ENCODE measurements at regions not wholly inside any gene's neighbourhood (a gene's known extent, or its start where the extent isn't known, plus 50 kb on each side); places are given as distances from the start of the nearest gene placed in this dataset.

- no peak for TF ChIP-seq CTCF (IDR thresholded peaks at IDR 0.05; ENCODE audit: borderline replicate concordance, insufficient read depth, low read depth, low read length)
- no peak overlapping the region for H3K4me3 ChIP-seq (ENCODE audit: low read depth, low read length)
Measured at GRCh38 chr14:34120185-34120977, 169.5 kb upstream of the EGLN3 start.

- TF ChIP-seq CTCF (IDR thresholded peaks at IDR 0.05; ENCODE audit: borderline replicate concordance, insufficient read depth, low read depth, low read length): no peak
- H3K4me3 ChIP-seq (ENCODE audit: low read depth, low read length): no peak overlapping the region
Measured at GRCh38 chr14:34119107-34119858, 168.4 kb upstream of the EGLN3 start.

DNA sequence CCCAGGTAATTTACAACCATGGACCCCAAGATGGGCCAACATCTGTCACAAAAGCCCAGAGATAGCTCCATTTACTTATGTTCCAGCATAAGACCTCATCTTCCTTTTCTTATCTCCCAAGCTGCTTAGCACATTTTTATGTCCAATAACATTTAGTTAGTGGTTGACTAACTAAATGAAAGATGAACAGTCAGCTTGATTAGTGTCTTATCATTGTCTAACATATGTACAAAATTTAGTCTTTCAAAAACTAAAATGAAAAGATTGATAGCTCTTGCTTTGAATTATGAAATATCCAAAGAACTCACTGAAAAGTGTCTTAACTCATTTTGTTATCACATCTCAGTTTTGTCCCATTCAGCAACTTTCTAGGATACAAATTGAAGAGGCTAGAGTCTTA is 163.1 kb upstream of the EGLN3 start:
- H3K4me3 ChIP-seq (ENCODE audit: low read depth, low read length): no peak overlapping the region
- no peak for TF ChIP-seq CTCF (IDR thresholded peaks at IDR 0.05; ENCODE audit: borderline replicate concordance, insufficient read depth, low read depth, low read length)

DNA sequence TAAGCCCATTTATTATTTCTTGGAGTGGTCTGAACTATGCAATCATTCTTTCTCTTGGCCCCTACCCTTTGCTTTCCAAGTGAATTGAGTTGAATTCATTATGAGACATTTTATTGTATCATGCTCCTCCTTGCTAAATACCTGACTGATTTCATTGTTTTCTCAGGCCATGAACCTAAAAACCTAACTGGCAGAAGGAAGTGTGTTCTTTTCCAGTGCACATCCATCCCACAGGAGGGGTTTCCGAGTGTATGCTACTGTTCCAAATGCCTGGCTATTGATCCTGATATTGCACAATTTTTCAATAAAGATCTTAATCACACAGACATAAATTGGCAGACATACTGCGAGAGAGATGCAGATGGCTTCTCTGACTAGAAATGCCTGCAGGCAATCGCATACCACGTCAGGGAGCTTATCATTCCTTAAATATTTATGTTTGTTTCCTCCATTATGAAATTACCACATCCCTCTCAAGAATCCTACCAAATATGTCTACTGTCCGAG is 162.2 kb upstream of the EGLN3 start:
- no peak overlapping the region for H3K4me3 ChIP-seq (ENCODE audit: low read depth, low read length)
- TF ChIP-seq CTCF (IDR thresholded peaks at IDR 0.05; ENCODE audit: borderline replicate concordance, insufficient read depth, low read depth, low read length): no peak

DNA sequence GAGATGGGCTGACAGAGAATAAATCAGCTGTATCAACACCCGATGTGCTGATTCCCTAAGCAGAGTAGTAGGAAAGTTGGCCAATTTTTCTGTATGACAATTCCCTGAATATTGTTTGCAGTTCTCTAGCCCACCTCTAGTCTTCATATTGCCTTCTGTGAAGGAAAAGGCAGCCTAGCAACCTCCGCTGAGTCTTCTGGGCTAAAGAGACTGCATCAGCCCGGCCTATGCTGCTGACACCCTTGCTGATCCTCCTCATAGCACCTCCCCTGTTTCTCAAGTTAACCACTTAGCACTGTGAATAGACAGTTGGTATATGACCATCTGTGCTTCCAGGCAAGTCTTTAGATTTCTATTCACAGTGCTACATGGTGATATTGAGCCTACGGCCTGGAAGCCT is 161.1 kb upstream of the EGLN3 start:
- no peak for TF ChIP-seq CTCF (IDR thresholded peaks at IDR 0.05; ENCODE audit: borderline replicate concordance, insufficient read depth, low read depth, low read length)
- no peak overlapping the region for H3K4me3 ChIP-seq (ENCODE audit: low read depth, low read length)

DNA sequence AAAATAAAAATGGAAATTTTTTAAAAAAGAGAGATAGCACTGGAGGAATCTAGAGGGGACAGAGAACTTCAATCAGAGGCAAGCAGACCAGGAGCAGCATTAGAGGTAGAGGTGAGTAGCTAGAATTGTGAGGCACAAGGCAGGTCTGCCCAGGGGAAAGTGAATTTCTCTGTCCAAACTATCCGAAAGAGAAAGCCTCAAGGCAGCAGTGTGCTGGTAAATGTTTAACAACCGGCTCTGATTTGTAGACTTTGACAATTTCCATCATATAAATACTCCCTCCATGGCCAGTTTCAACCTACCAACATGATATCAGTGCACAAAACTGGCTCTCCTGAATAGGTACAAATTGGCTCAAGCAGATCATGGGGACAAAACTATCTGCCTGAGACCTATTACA is 160.6 kb upstream of the EGLN3 start:
- no peak for TF ChIP-seq CTCF (IDR thresholded peaks at IDR 0.05; ENCODE audit: borderline replicate concordance, insufficient read depth, low read depth, low read length)
- H3K4me3 ChIP-seq (ENCODE audit: low read depth, low read length): no peak overlapping the region
